ENCODE measurements at regions not wholly inside any gene's neighbourhood (a gene's known extent, or its start where the extent isn't known, plus 50 kb on each side); places are given as distances from the start of the nearest gene placed in this dataset.

DNA sequence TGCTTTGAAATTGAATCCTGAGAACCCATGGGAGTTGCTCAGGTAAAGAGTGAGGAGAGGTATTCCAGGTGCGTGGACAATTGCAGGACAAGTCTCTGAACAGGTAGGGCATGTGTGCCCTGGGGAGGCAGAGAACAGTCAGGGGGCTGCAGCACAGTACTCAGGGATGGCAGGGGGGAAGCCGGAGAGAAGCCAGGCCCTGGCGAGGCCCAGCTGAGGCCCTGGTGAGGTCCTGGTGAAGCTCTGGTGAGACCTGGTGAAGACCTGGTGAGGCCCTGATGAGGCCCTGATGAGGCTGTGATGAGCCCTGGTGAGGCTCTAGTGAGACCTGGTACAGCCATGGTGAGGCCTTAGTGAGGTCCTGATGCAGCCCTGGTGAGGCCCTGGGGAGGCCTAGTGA is 155.5 kb upstream of the GDF10 start:
- Histone ChIP-seq H3K27me3 (no peaks in the 10 kb centered on the region), H3K36me3 (no peaks in the 10 kb centered on the region), H3K4me1 (no peaks in the 10 kb centered on the region), H3K4me3 (no peak overlapping the region), H3K27ac (no peak overlapping the region), H3K9me3 (peaks cover 0 to 2% of the 10 kb centered on the region in 2 donors)
- intact Hi-C loops (cut with DNase I) = no loop called here
- no peak for ATAC-seq
- TF ChIP-seq, protein P1, sequence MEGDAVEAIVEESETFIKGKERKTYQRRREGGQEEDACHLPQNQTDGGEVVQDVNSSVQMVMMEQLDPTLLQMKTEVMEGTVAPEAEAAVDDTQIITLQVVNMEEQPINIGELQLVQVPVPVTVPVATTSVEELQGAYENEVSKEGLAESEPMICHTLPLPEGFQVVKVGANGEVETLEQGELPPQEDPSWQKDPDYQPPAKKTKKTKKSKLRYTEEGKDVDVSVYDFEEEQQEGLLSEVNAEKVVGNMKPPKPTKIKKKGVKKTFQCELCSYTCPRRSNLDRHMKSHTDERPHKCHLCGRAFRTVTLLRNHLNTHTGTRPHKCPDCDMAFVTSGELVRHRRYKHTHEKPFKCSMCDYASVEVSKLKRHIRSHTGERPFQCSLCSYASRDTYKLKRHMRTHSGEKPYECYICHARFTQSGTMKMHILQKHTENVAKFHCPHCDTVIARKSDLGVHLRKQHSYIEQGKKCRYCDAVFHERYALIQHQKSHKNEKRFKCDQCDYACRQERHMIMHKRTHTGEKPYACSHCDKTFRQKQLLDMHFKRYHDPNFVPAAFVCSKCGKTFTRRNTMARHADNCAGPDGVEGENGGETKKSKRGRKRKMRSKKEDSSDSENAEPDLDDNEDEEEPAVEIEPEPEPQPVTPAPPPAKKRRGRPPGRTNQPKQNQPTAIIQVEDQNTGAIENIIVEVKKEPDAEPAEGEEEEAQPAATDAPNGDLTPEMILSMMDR (IDR thresholded peaks at IDR 0.05) = no peak
- no peak for DNase-seq

DNA sequence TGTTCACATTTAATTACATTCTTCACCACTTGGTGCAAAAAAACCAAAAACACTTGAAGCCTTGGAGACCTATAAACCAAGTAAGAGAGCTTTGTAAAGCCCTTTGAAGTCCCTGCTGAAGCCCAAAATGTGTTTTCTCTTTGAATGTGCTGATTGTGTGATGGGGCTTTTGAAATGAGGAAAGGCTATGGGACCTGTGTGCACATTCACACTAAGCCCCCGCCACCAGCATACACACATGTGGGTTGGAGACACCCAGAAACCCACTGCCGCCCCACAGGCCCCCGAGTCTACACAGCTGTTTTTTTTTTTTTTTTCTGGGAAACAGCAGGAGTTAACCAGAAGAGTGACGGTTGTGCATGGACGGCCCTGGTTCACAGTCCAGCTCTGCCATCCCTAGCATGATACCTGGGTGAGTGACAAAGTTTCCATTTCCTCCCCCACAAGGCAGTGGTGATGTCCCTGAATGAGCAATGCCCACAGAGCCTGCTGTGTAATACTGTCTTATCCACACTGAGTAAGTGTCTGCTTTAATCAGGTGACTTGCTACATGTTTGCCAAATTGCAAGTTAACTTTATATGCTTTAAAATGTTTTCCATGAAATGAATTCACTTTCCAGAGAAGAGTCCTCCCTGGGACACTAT is 154.6 kb upstream of the GDF10 start:
- no peaks in the 10 kb centered on the region for H3K9me3 ChIP-seq
- no peaks in the 10 kb centered on the region for H3K4me1 ChIP-seq
- DNase-seq (no peak), ATAC-seq (no peak)
- intact Hi-C loops (cut with DNase I) = no loop called here
- no peaks in the 10 kb centered on the region for H3K27me3 ChIP-seq
- no peak overlapping the region for H3K27ac ChIP-seq
- no peak overlapping the region for H3K4me3 ChIP-seq
- TF ChIP-seq, protein P1 (IDR thresholded peaks at IDR 0.05) = no peak
- no peaks in the 10 kb centered on the region for H3K36me3 ChIP-seq

DNA sequence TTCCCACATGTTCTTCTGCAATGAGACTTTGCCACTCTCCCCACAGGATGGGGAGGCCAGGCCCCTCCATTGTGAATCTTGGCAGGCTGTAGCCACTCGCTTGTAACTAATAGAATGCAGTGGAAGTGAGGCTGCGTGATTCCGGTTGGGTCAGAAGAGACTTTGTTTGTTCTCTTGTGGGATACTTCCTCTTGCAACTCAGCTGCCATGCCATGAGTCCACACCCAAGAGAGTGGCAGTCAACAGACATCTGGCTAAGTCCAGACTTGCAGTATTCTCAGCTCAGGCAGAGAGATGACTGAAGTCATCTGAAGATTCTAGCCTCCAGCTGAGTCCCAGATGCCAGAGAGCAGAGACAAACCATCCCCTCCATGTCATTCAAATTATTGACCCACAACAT is 153.4 kb upstream of the GDF10 start:
- Histone ChIP-seq H3K4me1 (no peaks in the 10 kb centered on the region), H3K27ac (no peak overlapping the region), H3K4me3 (no peak overlapping the region), H3K9me3 (no peaks in the 10 kb centered on the region), H3K36me3 (no peaks in the 10 kb centered on the region), H3K27me3 (no peaks in the 10 kb centered on the region)
- DNase-seq (no peak), ATAC-seq (peak; percentile 66)
- TF ChIP-seq, protein P1 (IDR thresholded peaks at IDR 0.05) = no peak
- intact Hi-C loops (cut with DNase I) = no loop called here

DNA sequence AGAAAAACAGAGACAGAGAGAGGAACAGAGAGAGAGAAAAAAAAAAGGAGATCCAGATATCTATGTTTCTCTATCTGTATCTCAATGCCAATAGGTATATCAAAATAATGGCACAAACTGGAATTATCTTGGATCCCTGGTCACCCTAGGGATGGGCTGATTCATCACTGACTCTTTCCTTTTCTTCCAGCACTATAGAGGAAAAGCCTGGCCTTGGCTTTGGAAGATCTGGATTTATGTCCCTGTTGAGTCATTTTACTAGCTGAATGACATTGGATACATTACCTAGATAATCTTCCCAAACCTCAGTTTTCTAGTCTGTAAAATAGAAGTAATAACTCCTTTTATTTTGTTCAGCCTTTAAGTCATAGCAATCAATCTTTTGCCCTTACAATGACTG is 152.8 kb upstream of the GDF10 start:
- H3K4me3 ChIP-seq = no peak overlapping the region
- H3K9me3 ChIP-seq = no peaks in the 10 kb centered on the region
- no peaks in the 10 kb centered on the region for H3K4me1 ChIP-seq
- no peaks in the 10 kb centered on the region for H3K36me3 ChIP-seq
- no peak for ATAC-seq
- TF ChIP-seq, protein P1 (IDR thresholded peaks at IDR 0.05) = no peak
- intact Hi-C loops (cut with DNase I) = no loop called here
- no peak overlapping the region for H3K27ac ChIP-seq
- DNase-seq = no peak
- H3K27me3 ChIP-seq = no peaks in the 10 kb centered on the region

DNA sequence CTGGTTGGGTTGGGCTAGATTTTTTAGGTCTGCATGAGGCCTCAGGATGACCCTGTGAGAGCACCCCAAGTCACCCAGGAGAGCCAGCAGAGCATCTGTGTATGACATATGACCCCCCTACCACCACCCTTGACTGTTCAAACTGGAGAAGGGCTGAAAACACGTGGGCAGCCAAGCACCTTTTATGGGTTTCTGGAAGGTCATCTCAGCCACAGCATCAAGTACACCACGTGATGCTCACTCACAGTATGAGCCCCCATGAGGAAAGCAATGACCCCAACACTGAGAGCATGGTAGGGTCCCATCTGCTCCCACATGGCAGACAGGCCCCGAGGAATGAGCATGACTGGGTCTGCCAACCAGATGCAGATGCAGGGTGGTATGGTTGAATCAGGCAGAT is 149.4 kb upstream of the GDF10 start:
- intact Hi-C loops (cut with DNase I) = no loop called here
- TF ChIP-seq, protein P1 (IDR thresholded peaks at IDR 0.05) = no peak
- DNase-seq = no peak
- ATAC-seq = no peak
- Histone ChIP-seq H3K27me3 (no peaks in the 10 kb centered on the region), H3K4me1 (no peaks in the 10 kb centered on the region), H3K4me3 (no peak overlapping the region), H3K9me3 (peaks cover 0 to 15% of the 10 kb centered on the region in 2 donors), H3K27ac (no peak overlapping the region), H3K36me3 (no peaks in the 10 kb centered on the region)
